ENCODE measurements at regions not wholly inside any gene's neighbourhood (a gene's known extent, or its start where the extent isn't known, plus 50 kb on each side); places are given as distances from the start of the nearest gene placed in this dataset.

- DNase-seq = no peak
- intact Hi-C loops (cut with DNase I; ENCODE audit: low total_unique reads) = no loop called here
- Histone ChIP-seq H3K27me3 (no peaks in the 10 kb centered on the region), H3K4me3 (no peak overlapping the region), H3K36me3 (ENCODE audit: low read depth, missing control alignments) (no peaks in the 10 kb centered on the region), H3K4me1 (no peaks in the 10 kb centered on the region), H3K9me3 (no peaks in the 10 kb centered on the region), H3K27ac (no peak overlapping the region)
- 64 to 85% methylated on average over 2 of the region's 2 CpGs for WGBS, 2 donors
- TF ChIP-seq CTCF (IDR thresholded peaks at IDR 0.05) (no peak), POLR2A (IDR thresholded peaks at IDR 0.05) (no peak)
Measured at GRCh38 chr20:56060486-56060885, 55.2 kb upstream of the CBLN4 start.

- H3K36me3 ChIP-seq (ENCODE audit: low read depth, missing control alignments) = no peaks in the 10 kb centered on the region
- no peak overlapping the region for H3K4me3 ChIP-seq
- intact Hi-C loops (cut with DNase I; ENCODE audit: low total_unique reads) = no loop called here
- DNase-seq = no peak
- no peaks in the 10 kb centered on the region for H3K9me3 ChIP-seq
- H3K4me1 ChIP-seq = no peaks in the 10 kb centered on the region
- TF ChIP-seq POLR2A (IDR thresholded peaks at IDR 0.05) (no peak), CTCF (IDR thresholded peaks at IDR 0.05) (no peak)
- H3K27me3 ChIP-seq = no peaks in the 10 kb centered on the region
- WGBS, 2 donors = 57 to 77% methylated on average over 1 of the region's 1 CpG
- H3K27ac ChIP-seq = no peak overlapping the region
Measured at GRCh38 chr20:56069016-56069415, 63.7 kb upstream of the CBLN4 start.

- Histone ChIP-seq H3K4me3 (no peak overlapping the region), H3K27ac (no peak overlapping the region), H3K9me3 (no peaks in the 10 kb centered on the region), H3K27me3 (no peaks in the 10 kb centered on the region), H3K4me1 (no peaks in the 10 kb centered on the region), H3K36me3 (ENCODE audit: low read depth, missing control alignments) (no peaks in the 10 kb centered on the region)
- intact Hi-C loops (cut with DNase I; ENCODE audit: low total_unique reads) = no loop called here
- WGBS, 2 donors = 73 to 79% methylated on average over 1 of the region's 1 CpG
- no peak for DNase-seq
- no peak for TF ChIP-seq CTCF (IDR thresholded peaks at IDR 0.05)
- TF ChIP-seq POLR2A (IDR thresholded peaks at IDR 0.05) = no peak
Measured at GRCh38 chr20:56072165-56072564, 66.8 kb upstream of the CBLN4 start.

GRCh38 chr20:56088375-56088774, 83.1 kb upstream of the CBLN4 start:
- TF ChIP-seq CTCF (IDR thresholded peaks at IDR 0.05) (no peak), POLR2A (IDR thresholded peaks at IDR 0.05) (no peak)
- no peaks in the 10 kb centered on the region for H3K9me3 ChIP-seq
- no peaks in the 10 kb centered on the region for H3K27me3 ChIP-seq
- H3K4me3 ChIP-seq = no peak overlapping the region
- H3K4me1 ChIP-seq = no peaks in the 10 kb centered on the region
- no peaks in the 10 kb centered on the region for H3K36me3 ChIP-seq (ENCODE audit: low read depth, missing control alignments)
- H3K27ac ChIP-seq = no peak overlapping the region
- WGBS, 2 donors = 60 to 69% methylated on average over 4 of the region's 4 CpGs
- intact Hi-C loops (cut with DNase I; ENCODE audit: low total_unique reads) = no loop called here
- DNase-seq = no peak

GRCh38 chr20:56091628-56092234, 86.4 kb upstream of the CBLN4 start:
- Histone ChIP-seq H3K9me3 (no peaks in the 10 kb centered on the region), H3K4me1 (no peaks in the 10 kb centered on the region), H3K27me3 (no peaks in the 10 kb centered on the region), H3K36me3 (ENCODE audit: low read depth, missing control alignments) (no peaks in the 10 kb centered on the region), H3K4me3 (no peak overlapping the region), H3K27ac (no peak overlapping the region)
- no peak for TF ChIP-seq POLR2A (IDR thresholded peaks at IDR 0.05)
- TF ChIP-seq CTCF (IDR thresholded peaks at IDR 0.05) = no peak
- DNase-seq = no peak
- WGBS, 2 donors = 66 to 69% methylated on average over 2 of the region's 2 CpGs
- intact Hi-C loops (cut with DNase I; ENCODE audit: low total_unique reads) = no loop called here
